Astrocyte of the spinal cord (primary cell): ENCODE measurements at regions not wholly inside any gene's neighbourhood (a gene's known extent, or its start where the extent isn't known, plus 50 kb on each side); places are given as distances from the start of the nearest gene placed in this dataset.

Experiments used
- DNase-seq: peaks from one replicate; pipeline ENCODE4 v3.0.0; 2011; ENCODE audit warnings: low read depth, low spot score
- H3K4me3 ChIP-seq: 2 replicates; pipeline ENCODE4 v1.5.1; 2011; ENCODE audit warnings: low read depth, mild to moderate bottlenecking, low read length, moderate library complexity
- in situ Hi-C: cut with HindIII; loops from 2 replicates; pipeline ENCODE4 v1.10.0; 2017; ENCODE audit warnings: low sequenced_read_pairs
- TF ChIP-seq, protein P1 (sequence below): IDR thresholded peaks from 2 replicates; pipeline ENCODE4 v1.5.1; 2012; ENCODE audit warnings: low read depth, mild to moderate bottlenecking, low read length, inconsistent platforms

DNA sequence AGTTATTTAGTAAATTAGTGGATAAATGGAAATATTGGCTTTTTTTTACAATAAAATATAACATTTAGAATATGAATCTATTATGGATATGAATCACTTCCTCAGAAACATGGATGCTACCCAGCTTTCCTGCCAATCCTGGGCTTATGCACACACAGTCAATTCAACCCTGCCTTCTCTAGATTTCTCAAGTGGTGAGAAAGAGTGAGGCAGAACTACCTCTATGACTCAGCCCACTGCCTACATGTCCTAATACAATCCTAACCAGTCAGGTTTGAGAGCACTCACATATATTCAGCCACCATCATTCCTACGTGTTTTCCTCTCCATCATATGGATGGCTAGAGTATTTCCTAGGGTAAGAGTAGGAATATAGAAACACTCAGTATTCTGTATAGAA lies 91.1 kb upstream of the ANKRD50 start:
- H3K4me3 ChIP-seq = no peak overlapping the region
- DNase-seq = peak; percentile 18
- in situ Hi-C loops = no loop called here
- TF ChIP-seq, protein P1, sequence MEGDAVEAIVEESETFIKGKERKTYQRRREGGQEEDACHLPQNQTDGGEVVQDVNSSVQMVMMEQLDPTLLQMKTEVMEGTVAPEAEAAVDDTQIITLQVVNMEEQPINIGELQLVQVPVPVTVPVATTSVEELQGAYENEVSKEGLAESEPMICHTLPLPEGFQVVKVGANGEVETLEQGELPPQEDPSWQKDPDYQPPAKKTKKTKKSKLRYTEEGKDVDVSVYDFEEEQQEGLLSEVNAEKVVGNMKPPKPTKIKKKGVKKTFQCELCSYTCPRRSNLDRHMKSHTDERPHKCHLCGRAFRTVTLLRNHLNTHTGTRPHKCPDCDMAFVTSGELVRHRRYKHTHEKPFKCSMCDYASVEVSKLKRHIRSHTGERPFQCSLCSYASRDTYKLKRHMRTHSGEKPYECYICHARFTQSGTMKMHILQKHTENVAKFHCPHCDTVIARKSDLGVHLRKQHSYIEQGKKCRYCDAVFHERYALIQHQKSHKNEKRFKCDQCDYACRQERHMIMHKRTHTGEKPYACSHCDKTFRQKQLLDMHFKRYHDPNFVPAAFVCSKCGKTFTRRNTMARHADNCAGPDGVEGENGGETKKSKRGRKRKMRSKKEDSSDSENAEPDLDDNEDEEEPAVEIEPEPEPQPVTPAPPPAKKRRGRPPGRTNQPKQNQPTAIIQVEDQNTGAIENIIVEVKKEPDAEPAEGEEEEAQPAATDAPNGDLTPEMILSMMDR = no peak

DNA sequence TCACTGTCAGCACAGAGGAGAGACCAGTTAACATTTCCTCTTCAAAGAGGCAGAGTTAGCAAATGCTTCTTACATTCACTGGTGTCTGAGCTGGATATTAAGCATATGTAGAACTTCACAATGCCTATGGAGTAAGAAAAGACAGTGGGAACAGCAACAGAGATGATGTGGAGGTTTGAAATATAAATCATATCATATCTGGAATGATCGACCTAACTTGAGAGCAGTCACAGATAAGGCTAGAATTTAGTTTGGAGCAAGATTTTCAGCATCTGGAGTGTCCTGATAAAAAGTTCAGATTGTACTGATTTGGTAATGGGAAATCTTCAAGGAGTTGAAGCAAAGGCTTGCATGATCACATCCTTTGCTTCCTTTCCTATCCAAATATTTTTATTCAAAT lies 90.5 kb upstream of the ANKRD50 start:
- in situ Hi-C loops = no loop called here
- H3K4me3 ChIP-seq = no peak overlapping the region
- no peak for DNase-seq
- TF ChIP-seq, protein P1 = no peak

DNA sequence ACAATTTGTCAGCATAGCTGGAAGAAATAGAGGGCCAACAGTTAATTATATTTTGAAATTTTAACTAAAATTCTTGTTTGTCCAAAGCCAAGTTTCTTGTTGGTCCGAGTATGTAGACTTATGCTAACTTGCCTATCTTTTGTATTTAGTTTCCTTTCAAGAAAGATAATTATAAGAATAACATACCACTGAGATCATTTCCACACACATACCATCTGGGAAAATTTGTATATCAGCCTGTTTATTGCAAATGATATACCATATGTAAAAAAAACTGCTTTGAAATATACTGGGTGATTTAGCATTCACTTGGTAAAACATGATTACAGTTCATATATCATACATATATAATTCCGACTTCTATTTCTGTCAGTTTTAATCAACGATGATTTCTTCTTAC lies 84.7 kb upstream of the ANKRD50 start:
- DNase-seq = no peak
- TF ChIP-seq, protein P1 = no peak
- no peak overlapping the region for H3K4me3 ChIP-seq
- in situ Hi-C loops = no loop called here

DNA sequence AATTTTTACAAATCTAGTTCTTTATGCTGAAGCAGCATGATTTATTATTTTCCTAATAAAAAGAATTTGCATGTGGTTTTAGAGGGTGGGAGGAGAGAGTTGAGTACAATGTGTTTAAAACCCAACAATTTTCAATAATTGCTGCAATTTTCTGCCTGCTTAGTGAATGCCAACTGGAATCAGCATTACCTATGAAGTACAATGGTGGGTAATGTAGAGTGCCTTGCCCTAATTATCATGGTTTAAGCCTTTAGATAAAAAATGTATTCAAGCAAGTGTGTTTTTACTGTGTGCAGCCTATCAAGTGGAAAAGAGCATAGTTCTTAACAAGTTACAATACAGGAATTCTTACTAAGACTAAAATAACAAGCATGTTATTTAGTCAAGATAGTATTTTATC lies 77.9 kb upstream of the ANKRD50 start:
- in situ Hi-C loops = no loop called here
- no peak overlapping the region for H3K4me3 ChIP-seq
- no peak for DNase-seq
- TF ChIP-seq, protein P1 = no peak

DNA sequence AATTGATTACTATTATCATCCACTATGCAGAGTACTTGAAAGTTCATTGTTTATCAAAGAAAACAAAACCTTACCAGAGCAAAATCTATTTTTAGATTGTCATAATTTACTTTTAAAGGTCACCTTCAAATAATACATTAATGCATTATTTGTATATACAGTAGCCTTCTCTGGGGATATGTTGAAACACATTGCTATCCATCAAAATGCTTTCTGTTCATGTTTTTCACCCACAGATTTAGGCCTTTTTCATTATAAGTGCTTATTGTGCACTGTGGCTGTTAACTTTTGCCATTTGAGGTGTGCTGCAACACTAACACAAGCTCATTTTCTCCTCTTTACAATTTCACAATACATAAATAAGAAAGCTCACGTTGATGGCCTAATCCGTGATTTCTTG lies 74.1 kb upstream of the ANKRD50 start:
- DNase-seq = no peak
- in situ Hi-C loops = no loop called here
- H3K4me3 ChIP-seq = no peak overlapping the region
- TF ChIP-seq, protein P1 = no peak

DNA sequence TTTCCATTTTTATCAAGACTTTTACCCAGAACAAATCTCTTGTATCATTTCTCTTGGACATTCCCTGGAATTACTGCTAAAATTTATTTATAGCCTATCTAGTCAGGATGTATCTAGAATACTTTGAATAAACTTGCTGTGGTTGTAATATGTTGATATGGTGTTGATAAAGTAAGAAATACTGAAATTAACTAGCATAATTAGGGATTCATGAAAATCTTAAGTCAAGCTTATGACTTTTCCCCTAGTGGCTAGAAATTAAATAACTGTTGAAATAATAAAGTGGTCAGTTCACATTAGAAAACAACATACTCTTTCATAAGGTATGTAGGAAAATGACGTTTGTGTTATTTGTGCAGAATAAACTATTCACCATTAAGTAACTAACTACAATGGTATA lies 73.1 kb upstream of the ANKRD50 start:
- H3K4me3 ChIP-seq = no peak overlapping the region
- in situ Hi-C loops = no loop called here
- no peak for DNase-seq
- TF ChIP-seq, protein P1 = no peak

DNA sequence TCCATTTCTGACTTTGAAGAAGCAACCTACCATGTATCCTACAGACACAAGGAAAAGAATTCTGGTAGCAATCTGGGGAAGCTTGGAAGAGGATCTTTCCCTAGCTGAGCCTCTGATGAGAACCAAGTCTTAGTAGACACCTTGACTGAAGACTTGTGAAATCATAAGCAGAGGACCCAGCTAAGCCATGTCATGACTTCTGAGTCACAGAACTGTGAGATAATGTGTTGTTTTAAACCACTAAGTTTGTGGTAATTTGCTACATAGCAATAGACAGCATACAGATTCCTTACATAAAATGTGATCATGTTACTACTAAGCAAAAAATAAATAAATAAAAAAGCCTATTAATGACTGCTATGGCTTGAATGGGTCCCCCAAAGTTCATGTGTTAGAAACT lies 71.3 kb upstream of the ANKRD50 start:
- DNase-seq = peak; percentile 58
- in situ Hi-C loops = no loop called here
- no peak overlapping the region for H3K4me3 ChIP-seq
- TF ChIP-seq, protein P1 = no peak
